Epithelial cell of esophagus (primary cell): ENCODE measurements at regions not wholly inside any gene's neighbourhood (a gene's known extent, or its start where the extent isn't known, plus 50 kb on each side); places are given as distances from the start of the nearest gene placed in this dataset.

Source experiments
- DNase-seq: peaks from one replicate; pipeline ENCODE4 v3.0.0; 2010; ENCODE audit warnings: low read depth
- H3K4me3 ChIP-seq: 2 replicates; pipeline ENCODE4 v1.5.1; 2011; ENCODE audit warnings: mild to moderate bottlenecking, low read length, control low read depth
- TF ChIP-seq, protein P1 (sequence below): IDR thresholded peaks from 2 replicates; pipeline ENCODE4 v1.5.1; 2011; ENCODE audit warnings: low read depth, mild to moderate bottlenecking, low read length, control low read depth, inconsistent platforms; ENCODE audit not compliant: insufficient read depth; ENCODE audit errors: missing control alignments

DNA sequence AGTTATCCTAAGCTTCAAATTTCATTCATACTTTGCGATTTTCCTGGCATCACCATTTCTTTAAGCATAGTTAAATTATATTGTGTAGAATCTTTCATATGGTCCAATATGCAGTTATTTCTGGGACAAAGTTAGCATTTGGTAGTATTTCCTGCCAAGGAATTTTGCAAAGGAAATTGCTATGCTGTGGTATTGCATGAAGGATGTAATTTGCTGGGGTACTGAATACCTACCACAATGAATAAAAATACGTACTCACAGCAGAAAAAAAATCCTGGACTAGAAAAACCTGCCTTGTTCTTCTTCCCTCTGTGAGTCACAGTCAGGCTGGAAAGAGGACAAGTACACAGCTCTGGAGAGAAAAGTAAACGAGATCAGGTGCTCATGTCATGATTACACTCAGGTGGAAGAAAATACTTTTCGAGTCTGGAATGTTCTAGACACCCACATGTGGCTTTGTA lies 241.2 kb downstream of the PTBP2 start:
- no peak overlapping the region for H3K4me3 ChIP-seq
- DNase-seq: peak; percentile 84
- TF ChIP-seq, protein P1, sequence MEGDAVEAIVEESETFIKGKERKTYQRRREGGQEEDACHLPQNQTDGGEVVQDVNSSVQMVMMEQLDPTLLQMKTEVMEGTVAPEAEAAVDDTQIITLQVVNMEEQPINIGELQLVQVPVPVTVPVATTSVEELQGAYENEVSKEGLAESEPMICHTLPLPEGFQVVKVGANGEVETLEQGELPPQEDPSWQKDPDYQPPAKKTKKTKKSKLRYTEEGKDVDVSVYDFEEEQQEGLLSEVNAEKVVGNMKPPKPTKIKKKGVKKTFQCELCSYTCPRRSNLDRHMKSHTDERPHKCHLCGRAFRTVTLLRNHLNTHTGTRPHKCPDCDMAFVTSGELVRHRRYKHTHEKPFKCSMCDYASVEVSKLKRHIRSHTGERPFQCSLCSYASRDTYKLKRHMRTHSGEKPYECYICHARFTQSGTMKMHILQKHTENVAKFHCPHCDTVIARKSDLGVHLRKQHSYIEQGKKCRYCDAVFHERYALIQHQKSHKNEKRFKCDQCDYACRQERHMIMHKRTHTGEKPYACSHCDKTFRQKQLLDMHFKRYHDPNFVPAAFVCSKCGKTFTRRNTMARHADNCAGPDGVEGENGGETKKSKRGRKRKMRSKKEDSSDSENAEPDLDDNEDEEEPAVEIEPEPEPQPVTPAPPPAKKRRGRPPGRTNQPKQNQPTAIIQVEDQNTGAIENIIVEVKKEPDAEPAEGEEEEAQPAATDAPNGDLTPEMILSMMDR: no peak

DNA sequence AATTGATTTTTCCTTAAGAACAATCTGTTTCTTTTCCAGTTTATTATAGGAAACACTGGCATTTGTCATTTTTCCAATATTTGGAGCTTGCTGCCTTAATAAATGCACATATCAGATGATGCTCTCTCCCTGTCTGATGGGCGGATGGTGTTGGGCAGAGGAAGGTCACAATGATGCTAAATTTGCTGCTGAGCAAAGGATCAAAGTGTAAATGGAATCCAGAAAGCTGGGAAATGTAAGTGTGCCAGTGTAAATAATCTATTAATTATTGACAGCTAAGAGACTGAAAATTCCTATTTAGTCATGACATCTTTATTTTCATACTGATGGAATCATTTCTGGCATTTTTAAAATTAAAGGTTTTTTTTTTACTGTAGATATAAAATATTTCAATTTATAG lies 243.2 kb downstream of the PTBP2 start:
- no peak for DNase-seq
- H3K4me3 ChIP-seq: no peak overlapping the region
- TF ChIP-seq, protein P1: no peak

DNA sequence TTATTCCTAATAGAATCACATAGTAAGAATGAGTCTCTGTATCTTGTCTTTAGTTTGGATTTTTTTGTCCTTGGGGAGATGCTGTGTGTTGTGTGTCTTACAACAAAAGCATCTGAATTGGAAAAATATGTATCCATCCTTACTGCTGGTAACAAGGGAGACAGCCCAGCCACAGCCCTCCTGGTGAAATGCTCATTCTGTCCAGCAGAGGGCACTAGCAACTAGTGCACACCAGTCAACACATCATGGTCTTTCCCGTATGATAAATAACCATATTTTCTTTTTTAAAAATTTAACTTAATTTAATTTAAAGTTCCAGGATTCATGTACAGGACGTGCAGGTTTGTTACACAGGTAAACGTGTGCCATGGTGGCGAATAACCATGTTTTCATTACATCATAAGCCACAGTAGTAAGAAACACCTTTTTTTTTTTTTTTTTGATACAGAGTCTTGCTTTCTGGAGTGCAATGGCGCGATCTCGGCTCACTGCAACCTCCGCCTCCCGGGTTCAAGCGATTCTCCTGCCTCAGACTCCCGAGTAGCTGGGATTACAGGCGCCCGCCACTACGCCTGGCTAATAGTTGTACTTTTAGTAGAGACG lies 245.1 kb downstream of the PTBP2 start:
- peak; percentile 75 for DNase-seq
- no peak overlapping the region for H3K4me3 ChIP-seq
- TF ChIP-seq, protein P1: peak; percentile 98

DNA sequence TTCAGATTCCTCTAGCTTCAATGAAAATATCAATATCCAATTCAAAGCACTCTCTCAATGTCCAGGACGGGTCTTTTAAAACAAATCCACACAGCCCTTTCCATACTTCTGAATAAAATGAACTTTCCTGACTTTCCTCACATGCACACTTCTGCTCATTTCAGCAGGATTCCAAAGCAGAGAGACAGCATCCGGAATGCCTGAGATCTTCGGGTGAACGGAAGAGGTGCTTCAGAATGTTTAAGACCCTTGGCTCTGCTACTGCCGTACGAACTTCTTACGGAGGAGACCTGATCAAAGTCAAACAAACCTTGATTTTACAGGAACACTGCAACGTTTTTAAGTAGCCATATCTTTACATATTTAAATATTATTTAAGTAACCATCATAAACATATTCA lies 245.7 kb downstream of the PTBP2 start:
- H3K4me3 ChIP-seq: no peak overlapping the region
- no peak for DNase-seq
- TF ChIP-seq, protein P1: no peak

DNA sequence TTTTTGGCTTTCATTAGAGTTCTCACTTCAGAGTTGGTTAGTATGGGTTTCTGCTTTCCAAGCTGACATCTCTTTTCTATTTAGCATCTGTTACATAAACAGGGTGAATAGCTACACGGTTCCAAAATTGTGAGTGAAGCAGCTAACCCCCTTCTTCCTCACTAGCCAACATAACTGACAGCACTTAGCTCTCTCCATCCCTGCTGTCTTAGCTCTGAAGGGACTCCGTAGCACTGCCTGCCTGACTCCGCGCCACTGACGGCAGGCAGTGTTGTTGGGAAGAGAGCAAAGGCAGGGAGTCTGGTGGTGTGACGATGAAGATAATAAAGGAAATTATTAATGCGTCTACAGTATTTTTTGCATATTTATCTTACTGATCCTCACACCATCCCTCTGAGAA lies 247.0 kb downstream of the PTBP2 start:
- DNase-seq: no peak
- TF ChIP-seq, protein P1: no peak
- H3K4me3 ChIP-seq: no peak overlapping the region

DNA sequence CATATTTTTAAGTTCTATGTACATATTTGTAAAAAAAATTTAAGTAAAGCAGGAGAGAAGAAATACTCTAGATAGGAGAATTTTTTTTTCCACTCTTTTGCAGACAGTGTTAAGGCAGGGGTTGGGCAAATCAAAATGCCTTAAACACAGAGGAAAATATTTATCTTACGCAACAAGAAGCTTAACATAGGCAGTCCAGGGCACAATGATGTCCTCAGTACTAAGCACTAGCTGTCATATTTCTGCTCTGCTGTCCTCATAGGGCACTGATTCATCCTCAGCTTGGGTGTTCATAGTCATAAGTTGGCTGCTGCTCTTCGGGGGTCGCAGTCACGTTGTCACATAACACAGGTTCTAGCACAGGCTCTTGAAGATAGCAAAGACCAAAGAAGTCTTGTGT lies 247.4 kb downstream of the PTBP2 start:
- TF ChIP-seq, protein P1: no peak
- no peak for DNase-seq
- no peak overlapping the region for H3K4me3 ChIP-seq

DNA sequence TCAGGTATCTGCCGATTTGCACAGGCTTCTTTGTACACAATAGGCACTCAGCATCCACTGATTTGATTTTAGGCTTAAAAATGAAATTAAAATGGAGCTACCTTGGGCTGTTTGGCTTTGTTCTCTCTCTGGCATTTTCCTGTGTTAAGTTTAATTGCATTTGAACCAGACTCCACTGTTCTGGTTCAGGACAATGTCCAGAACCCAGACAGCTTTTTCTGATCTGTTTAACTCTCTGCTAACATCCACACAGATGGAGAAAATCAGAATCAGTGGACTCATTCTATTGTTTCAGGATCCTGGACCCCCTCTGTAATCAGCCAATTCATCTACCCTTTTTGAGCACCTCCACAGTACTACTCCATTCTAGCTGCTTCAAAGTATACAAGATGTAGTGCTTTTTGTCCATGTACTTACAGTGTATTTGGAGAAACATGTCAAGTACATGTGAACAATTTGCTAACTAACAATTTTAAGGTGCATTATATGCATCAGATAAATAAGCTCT lies 248.1 kb downstream of the PTBP2 start:
- no peak overlapping the region for H3K4me3 ChIP-seq
- TF ChIP-seq, protein P1: no peak
- no peak for DNase-seq
